Tibial nerve (tissue), 4 donors: ENCODE measurements at regions not wholly inside any gene's neighbourhood (a gene's known extent, or its start where the extent isn't known, plus 50 kb on each side); places are given as distances from the start of the nearest gene placed in this dataset.

Experiments
- DNase-seq, 2 donors: peaks; one replicate each; pipeline ENCODE4 v3.0.0-alpha.2; 2019; ENCODE audit warnings: low spot score in 2 of 2
- H3K27ac ChIP-seq, 4 donors: fragments of 200-600 bp; sonication (generic) in 3 of 4; one replicate each; pipeline ENCODE4 v1.5.1; 2017 to 2019; ENCODE audit warnings: mild to moderate bottlenecking in 1 of 4
- H3K27me3 ChIP-seq, 2 donors: fragments of 200-600 bp; sonication (generic) in 1 of 2; one replicate each; pipeline versions ENCODE4 v1.5.1 to v1.6.0; 2017 to 2019
- H3K36me3 ChIP-seq, 3 donors: fragments of 200-600 bp; sonication (generic); one replicate each; pipeline ENCODE4 v1.5.1; 2018 to 2019
- H3K4me1 ChIP-seq, 4 donors: fragments of 200-600 bp; sonication (generic) in 3 of 4; one replicate each; pipeline ENCODE4 v1.5.1; 2017 to 2019
- H3K4me3 ChIP-seq, 4 donors: fragments of 200-600 bp; sonication (generic) in 3 of 4; one replicate each; pipeline ENCODE4 v1.5.1; 2017 to 2019; ENCODE audit warnings: mild to moderate bottlenecking in 1 of 4, moderate library complexity in 1 of 4
- H3K9me3 ChIP-seq, 4 donors: fragments of 200-600 bp; sonication (generic) in 3 of 4; one replicate each; pipeline ENCODE4 v1.5.1; 2017 to 2019
- EP300 ChIP-seq, 2 donors: sonication (generic); formaldehyde crosslinking; IDR thresholded peaks; one replicate each; pipeline ENCODE4 v1.6.1; 2017; ENCODE audit warnings: antibody characterized with exemption in 2 of 2, mild to moderate bottlenecking in 1 of 2
- POLR2A ChIP-seq, 2 donors: fragments of 450-650 bp; IDR thresholded peaks; one replicate each; pipeline ENCODE4 v1.6.1; 2017; ENCODE audit warnings: antibody characterized with exemption in 2 of 2, mild to moderate bottlenecking in 2 of 2, moderate library complexity in 2 of 2
- WGBS, 2 donors: methylation state at CpG; one replicate each; pipeline ENCODE4 v1.1.5; 2018; 5-methylcytosine and 5-hydroxymethylcytosine counted together
- TF ChIP-seq, protein P1 (sequence below), 5 experiments: fragments of 200-600 bp in 3 of 5; fragments of 450-650 bp in 2 of 5; sonication (generic) in 3 of 5; IDR thresholded peaks; one replicate each; pipeline ENCODE4 v1.5.1; 2016 to 2019; ENCODE audit warnings: antibody characterized with exemption in 5 of 5, mild to moderate bottlenecking in 3 of 5, moderate library complexity in 2 of 5

GRCh38 chr7:69149804-69150782 lies 448.2 kb upstream of the AUTS2 start:
- no peak for DNase-seq
- Histone ChIP-seq H3K36me3 (no peaks in the 10 kb centered on the region), H3K27me3 (no peaks in the 10 kb centered on the region), H3K27ac (no peak overlapping the region), H3K9me3 (no peaks in the 10 kb centered on the region), H3K4me1 (no peaks in the 10 kb centered on the region), H3K4me3 (no peak overlapping the region)
- WGBS, 2 donors = 88 to 92% methylated on average over 12 of the region's 12 CpGs
- TF ChIP-seq EP300 (IDR thresholded peaks at IDR 0.05) (no peak), POLR2A (IDR thresholded peaks at IDR 0.05) (no peak)
- TF ChIP-seq, protein P1, sequence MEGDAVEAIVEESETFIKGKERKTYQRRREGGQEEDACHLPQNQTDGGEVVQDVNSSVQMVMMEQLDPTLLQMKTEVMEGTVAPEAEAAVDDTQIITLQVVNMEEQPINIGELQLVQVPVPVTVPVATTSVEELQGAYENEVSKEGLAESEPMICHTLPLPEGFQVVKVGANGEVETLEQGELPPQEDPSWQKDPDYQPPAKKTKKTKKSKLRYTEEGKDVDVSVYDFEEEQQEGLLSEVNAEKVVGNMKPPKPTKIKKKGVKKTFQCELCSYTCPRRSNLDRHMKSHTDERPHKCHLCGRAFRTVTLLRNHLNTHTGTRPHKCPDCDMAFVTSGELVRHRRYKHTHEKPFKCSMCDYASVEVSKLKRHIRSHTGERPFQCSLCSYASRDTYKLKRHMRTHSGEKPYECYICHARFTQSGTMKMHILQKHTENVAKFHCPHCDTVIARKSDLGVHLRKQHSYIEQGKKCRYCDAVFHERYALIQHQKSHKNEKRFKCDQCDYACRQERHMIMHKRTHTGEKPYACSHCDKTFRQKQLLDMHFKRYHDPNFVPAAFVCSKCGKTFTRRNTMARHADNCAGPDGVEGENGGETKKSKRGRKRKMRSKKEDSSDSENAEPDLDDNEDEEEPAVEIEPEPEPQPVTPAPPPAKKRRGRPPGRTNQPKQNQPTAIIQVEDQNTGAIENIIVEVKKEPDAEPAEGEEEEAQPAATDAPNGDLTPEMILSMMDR (IDR thresholded peaks at IDR 0.05) = no peak

DNA sequence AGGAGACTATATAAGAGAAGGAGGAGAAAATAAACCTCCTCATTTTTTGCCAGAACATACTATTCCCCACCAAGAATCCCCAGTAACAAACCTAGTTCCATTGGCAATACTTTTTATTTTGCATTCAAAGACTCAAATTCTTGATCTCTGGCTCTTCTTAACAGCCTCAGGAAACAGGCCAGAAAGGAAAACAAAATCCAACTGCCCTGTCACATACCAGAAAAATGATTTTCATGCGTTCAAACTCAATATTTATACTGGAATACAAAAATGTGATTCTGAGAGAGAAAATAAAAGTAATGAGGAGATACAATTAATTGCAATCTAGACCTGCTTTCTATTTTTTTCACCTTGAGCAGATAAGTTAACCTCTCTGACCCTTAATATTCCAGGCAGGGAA lies 435.9 kb upstream of the AUTS2 start:
- no peaks in the 10 kb centered on the region for H3K9me3 ChIP-seq
- H3K36me3 ChIP-seq = no peaks in the 10 kb centered on the region
- H3K27ac ChIP-seq = no peak overlapping the region
- no peak overlapping the region for H3K4me3 ChIP-seq
- no peak for DNase-seq
- no peaks in the 10 kb centered on the region for H3K27me3 ChIP-seq
- TF ChIP-seq EP300 (IDR thresholded peaks at IDR 0.05) = no peak
- peaks cover 0 to 5% (median 0%) of the 10 kb centered on the region in 4 donors for H3K4me1 ChIP-seq
- WGBS, 2 donors = 21 to 35% methylated on average over 1 of the region's 1 CpG

DNA sequence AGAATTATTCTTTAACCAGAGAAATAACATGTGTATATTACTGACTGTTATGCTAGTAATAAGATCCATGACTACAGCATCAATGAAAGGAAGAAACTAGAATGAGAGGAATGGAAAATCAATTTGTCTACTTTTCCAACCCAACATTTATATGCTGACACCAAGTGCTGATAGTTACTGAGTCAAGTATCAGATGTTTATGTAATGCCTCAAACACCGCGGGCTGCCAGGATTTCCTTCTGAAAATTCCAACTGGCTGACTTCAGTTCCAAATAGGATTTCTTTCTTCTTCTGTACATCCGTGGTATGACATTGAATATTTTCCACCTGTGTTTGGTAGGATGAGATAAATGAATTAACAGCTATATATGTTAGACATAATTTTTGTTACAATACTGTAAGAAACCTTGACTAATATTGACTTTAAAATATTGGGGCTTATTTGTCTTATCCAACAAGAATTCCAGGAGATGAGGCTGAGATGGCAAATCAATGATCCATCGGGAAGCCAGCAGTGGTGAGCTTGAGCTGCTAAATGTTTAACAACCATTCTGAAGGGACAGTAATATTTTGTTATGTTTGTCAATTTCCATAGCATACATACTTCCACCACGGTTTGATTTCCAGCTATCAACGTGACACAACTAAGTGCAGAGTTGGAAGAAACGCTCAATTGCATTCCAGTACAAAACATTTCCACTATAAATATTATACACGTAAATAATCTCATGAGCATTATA lies 435.2 kb upstream of the AUTS2 start:
- H3K27ac ChIP-seq = no peak overlapping the region
- H3K4me3 ChIP-seq = no peak overlapping the region
- H3K27me3 ChIP-seq = no peaks in the 10 kb centered on the region
- peaks cover 0 to 5% (median 0%) of the 10 kb centered on the region in 4 donors for H3K4me1 ChIP-seq
- H3K36me3 ChIP-seq = no peaks in the 10 kb centered on the region
- DNase-seq = no peak
- 66 to 74% methylated on average over 8 of the region's 8 CpGs for WGBS, 2 donors
- TF ChIP-seq, protein P1 (IDR thresholded peaks at IDR 0.05) = no peak
- TF ChIP-seq POLR2A (IDR thresholded peaks at IDR 0.05) = no peak
- H3K9me3 ChIP-seq = no peaks in the 10 kb centered on the region

- no peak for DNase-seq
- WGBS, 2 donors = 95% methylated on average over 7 of the region's 7 CpGs
- no peak overlapping the region for H3K4me3 ChIP-seq
- H3K4me1 ChIP-seq = peaks cover 0 to 5% (median 0%) of the 10 kb centered on the region in 4 donors
- no peak for TF ChIP-seq EP300 (IDR thresholded peaks at IDR 0.05)
- TF ChIP-seq POLR2A (IDR thresholded peaks at IDR 0.05) = no peak
- TF ChIP-seq, protein P1 (IDR thresholded peaks at IDR 0.05) = no peak
- no peaks in the 10 kb centered on the region for H3K27me3 ChIP-seq
- H3K9me3 ChIP-seq = no peaks in the 10 kb centered on the region
- H3K27ac ChIP-seq = no peak overlapping the region
- H3K36me3 ChIP-seq = no peaks in the 10 kb centered on the region
Measured at GRCh38 chr7:69166979-69167516, 431.2 kb upstream of the AUTS2 start.

DNA sequence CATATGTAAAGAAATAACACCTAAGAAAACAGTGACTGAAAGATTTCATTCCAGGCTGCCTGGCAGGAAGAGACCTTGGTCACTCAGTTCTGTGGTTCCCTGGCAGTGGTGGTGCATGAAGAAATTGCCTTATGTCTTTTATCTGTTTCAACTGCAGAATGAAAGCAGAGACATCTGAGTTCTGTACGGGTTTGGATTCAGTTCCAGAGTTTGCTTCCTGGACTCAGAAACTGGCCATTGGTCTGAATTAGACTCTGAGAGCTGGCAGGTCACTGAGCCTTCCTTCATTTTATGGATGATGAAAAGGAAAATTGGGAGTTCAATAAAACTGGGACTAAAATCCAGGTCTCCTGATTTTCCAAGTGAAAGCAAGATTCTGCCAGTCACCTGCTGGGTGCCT lies 428.9 kb upstream of the AUTS2 start:
- H3K9me3 ChIP-seq = no peaks in the 10 kb centered on the region
- no peaks in the 10 kb centered on the region for H3K27me3 ChIP-seq
- no peak overlapping the region for H3K27ac ChIP-seq
- H3K4me3 ChIP-seq = no peak overlapping the region
- H3K4me1 ChIP-seq = no peaks in the 10 kb centered on the region
- no peaks in the 10 kb centered on the region for H3K36me3 ChIP-seq
- DNase-seq = no peak
- 50 to 63% methylated on average over 1 of the region's 1 CpG for WGBS, 2 donors
- no peak for TF ChIP-seq POLR2A (IDR thresholded peaks at IDR 0.05)
- TF ChIP-seq, protein P1 (IDR thresholded peaks at IDR 0.05) = no peak
- no peak for TF ChIP-seq EP300 (IDR thresholded peaks at IDR 0.05)
